ENCODE measurements at regions not wholly inside any gene's neighbourhood (a gene's known extent, or its start where the extent isn't known, plus 50 kb on each side); places are given as distances from the start of the nearest gene placed in this dataset.

- H3K4me3 ChIP-seq (ENCODE audit: low read depth, low read length), result no peak overlapping the region
- TF ChIP-seq CTCF (IDR thresholded peaks at IDR 0.05; ENCODE audit: insufficient read depth, low read length), result no peak
- DNase-seq (ENCODE audit: low read depth), result no peak
These were observed 363.6 kb upstream of the CNR1 start for GRCh38 chr6:88529726-88530125.

GRCh38 chr6:88520445-88520844 is 354.3 kb upstream of the CNR1 start:
- no peak for DNase-seq (ENCODE audit: low read depth)
- H3K4me3 ChIP-seq (ENCODE audit: low read depth, low read length), result no peak overlapping the region
- no peak for TF ChIP-seq CTCF (IDR thresholded peaks at IDR 0.05; ENCODE audit: insufficient read depth, low read length)

GRCh38 chr6:88520017-88520338 is 353.8 kb upstream of the CNR1 start:
- no peak overlapping the region for H3K4me3 ChIP-seq (ENCODE audit: low read depth, low read length)
- no peak for TF ChIP-seq CTCF (IDR thresholded peaks at IDR 0.05; ENCODE audit: insufficient read depth, low read length)
- DNase-seq (ENCODE audit: low read depth), result no peak

- H3K4me3 ChIP-seq (ENCODE audit: low read depth, low read length), result no peak overlapping the region
- DNase-seq (ENCODE audit: low read depth), result no peak
- no peak for TF ChIP-seq CTCF (IDR thresholded peaks at IDR 0.05; ENCODE audit: insufficient read depth, low read length)
These were observed 353.3 kb upstream of the CNR1 start for GRCh38 chr6:88519301-88520016.

GRCh38 chr6:88517737-88518136 is 351.6 kb upstream of the CNR1 start:
- no peak overlapping the region for H3K4me3 ChIP-seq (ENCODE audit: low read depth, low read length)
- no peak for DNase-seq (ENCODE audit: low read depth)
- TF ChIP-seq CTCF (IDR thresholded peaks at IDR 0.05; ENCODE audit: insufficient read depth, low read length), result no peak

GRCh38 chr6:88513920-88514319 is 347.8 kb upstream of the CNR1 start:
- peak; percentile 6 for DNase-seq (ENCODE audit: low read depth)
- no peak overlapping the region for H3K4me3 ChIP-seq (ENCODE audit: low read depth, low read length)
- no peak for TF ChIP-seq CTCF (IDR thresholded peaks at IDR 0.05; ENCODE audit: insufficient read depth, low read length)

- TF ChIP-seq CTCF (IDR thresholded peaks at IDR 0.05; ENCODE audit: insufficient read depth, low read length), result no peak
- DNase-seq (ENCODE audit: low read depth), result no peak
- no peak overlapping the region for H3K4me3 ChIP-seq (ENCODE audit: low read depth, low read length)
These were observed 347.3 kb upstream of the CNR1 start for GRCh38 chr6:88513471-88513870.

Data from fibroblast of the aortic adventitia (primary cell).